Occipital lobe (tissue), 1 donor: ENCODE measurements at regions not wholly inside any gene's neighbourhood (a gene's known extent, or its start where the extent isn't known, plus 50 kb on each side); places are given as distances from the start of the nearest gene placed in this dataset.
"Not testable (repeated sequence)": the region's sequence is repeated elsewhere in the genome, so short reads cannot be mapped to it uniquely, and the experiment has no call there.

Experiments used
- DNase-seq: peaks from one replicate; lab custom pipeline; 2025; lab: John Stamatoyannopoulos, UW

DNA sequence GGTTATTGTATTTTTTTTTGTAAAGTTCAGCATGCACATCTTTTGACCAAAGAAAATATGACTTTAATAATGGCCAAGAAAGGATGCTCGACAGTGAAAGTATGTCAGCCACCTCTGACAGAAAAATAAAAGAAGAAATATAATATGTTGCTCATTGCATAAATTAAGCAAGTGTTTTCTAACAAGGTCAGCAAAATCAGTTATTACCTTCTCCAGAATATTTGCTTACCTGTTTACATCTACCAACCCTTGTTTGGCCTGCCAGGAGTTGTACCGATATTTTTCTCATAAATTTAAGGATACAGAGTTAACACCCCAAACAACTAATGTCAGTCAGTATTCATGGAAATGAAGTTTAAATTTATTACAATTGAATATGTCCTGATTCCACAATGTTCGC lies 685.4 kb downstream of the PLA2G4A start:
- no peak for DNase-seq

DNA sequence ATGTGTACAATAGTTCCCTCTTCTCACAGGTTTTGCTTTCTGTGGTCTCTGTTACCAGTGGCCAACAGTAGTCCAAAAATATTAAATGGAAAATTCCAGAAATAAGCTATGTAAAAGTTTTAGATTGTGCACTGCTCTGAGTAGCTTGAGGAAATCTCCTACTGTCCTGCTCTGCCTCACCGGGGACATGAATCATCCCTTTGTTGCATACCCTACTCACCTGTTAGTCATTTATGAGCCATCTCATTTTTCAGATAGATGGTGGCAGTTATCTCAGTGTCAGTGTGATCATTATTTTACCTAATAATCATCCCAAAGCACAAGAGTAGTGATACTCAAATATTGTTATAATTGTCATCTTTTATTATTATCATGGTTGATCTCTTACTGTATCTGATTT lies 688.1 kb downstream of the PLA2G4A start:
- DNase-seq = no peak

DNA sequence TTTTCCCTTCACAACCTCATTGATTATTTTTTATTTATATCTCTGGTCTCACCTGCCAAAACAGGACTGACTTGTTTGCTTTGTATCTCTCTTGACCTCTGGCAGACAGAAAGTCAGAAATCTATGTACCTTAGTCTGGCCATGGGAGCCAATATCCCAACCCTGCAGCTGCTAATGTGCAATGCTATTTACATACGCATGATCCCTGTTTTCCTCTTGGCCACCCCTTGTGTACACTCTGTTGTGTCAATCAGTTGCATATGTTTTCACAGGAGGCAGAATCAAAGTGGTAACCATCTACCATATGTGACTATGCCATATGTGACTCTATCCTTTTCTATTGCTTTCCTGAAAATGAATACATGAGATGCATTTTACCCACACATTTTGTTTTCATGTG lies 688.8 kb downstream of the PLA2G4A start:
- DNase-seq = no peak

DNA sequence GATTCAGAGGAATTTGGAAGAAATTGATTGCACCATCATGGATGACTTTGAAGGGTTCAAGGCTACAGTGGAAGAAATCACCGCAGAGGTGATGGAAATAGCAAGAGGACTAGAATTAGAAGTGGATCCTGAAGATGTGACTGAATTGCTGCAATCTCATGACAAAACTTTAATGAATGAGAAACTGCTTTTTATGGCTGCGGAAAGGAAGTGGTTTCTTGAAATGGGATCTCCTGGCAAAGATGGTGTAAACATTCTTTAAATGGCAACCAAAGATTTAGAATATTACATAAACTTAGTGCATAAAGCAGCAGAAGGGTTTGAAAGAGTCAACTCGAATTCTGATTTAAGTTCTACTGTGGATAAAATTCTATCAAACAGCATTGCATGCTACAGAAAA lies 698.6 kb downstream of the PLA2G4A start:
- DNase-seq = no peak

DNA sequence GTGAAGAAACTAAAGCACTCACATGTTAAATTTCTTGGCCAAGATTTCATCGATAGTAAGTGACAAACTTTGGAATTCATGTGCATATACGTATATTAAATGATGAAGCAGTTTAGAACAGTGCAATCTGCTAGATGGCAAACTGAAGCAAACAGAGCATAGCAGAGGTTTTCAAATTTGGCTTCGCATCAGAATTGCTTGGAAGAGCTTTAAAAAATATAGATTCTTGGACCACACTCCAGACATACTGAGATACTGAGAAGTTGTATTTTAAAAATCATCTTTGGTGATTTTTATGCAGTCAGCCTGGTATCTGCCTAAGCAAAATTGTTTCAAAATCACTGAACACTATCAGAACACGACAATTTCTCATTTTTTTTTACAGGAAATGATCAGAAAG lies 709.2 kb downstream of the PLA2G4A start:
- DNase-seq = no peak

DNA sequence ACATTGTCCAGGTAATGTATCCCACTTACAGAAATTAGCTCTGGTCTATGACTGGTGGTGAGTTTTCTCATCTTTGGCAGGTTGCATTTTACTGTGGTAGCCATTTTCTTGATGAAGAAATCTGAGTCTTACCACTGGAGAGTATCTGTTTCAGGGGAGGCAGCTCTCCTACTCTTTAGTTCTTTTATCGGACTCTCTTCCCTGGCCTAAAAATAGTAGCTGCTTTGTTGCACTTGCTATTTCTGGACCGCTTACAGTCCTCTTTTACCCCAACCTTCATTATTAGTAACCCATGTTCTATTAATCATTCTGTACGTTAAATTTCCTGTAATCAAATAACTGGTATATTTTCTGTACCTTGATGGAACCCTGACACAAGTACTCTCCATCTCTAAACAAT lies 720.8 kb downstream of the PLA2G4A start:
- no peak for DNase-seq

DNA sequence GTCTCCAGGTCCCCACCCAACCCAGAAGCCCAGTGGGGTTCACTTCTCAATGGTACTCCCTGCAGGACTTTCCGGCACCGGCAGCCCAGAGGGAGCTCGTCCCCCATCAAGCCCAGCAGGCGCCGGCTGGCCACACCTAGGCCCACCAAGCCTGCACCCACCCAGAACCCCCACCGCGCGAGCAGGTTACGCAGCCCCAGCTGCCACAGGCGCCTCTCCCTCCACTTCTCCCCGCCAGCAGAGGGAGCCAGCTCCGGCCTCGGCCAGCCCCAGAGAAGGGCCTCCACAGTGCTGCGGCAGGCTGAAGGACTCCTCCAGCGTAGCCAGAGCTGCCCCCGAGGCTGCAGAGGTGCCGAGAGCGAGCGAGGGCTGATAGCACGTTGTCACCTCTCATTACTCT lies 722.3 kb downstream of the PLA2G4A start:
- no peak for DNase-seq

DNA sequence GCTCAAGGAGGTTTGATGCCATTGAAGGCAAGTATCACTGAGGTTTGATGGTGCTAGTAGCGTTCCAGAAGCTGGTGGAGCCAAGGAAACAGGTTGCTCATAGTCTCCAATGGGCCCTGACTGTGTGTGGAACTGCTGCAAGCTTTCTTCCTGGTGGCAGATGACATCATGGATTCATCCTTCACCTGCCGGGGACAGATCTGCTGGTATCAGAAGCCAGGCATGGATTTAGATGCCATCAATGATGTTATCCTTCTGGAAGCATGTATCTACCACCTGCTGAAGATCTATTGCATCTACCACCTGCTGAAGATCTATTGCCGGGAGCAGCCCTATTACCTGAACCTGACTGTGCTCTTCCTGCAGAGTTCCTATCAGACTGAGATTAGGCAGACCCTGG lies 734.4 kb downstream of the PLA2G4A start:
- no peak for DNase-seq

DNA sequence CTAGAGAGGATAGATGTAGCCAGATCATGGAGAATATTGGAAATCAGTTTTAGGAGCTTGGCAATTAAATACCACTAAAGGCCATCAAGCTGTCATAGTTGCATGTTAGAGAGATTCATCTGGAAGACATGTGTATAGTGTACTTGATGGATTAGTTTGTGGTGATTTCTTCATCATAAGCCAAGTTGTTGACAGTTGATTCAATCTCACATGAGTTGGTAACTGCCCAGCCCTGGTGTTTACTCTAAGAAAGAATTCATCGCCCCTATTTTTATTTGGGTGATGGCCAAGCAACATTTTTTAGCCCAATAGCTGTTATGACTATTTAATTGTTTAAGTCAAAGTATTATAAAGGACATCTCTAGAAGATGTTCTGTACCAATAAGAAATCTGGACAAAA lies 737.6 kb downstream of the PLA2G4A start:
- no peak for DNase-seq

DNA sequence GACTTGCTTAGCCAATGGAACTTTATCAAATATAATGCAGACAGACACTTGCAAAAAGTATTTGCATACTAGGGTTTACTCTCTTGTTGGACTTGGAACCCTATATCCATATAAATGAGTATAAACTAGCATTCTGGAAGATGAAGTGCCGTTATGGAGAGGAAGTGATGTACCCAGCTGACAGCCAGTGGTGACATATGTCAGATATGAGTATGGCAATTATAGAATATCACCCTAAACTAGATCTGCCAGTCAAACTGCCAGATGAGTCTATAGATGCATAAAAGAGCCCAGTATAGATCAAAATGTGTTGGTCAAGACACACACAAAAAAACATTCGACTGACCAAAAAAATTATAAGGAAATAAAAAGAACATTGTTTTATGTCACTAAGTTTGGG lies 739.3 kb downstream of the PLA2G4A start:
- DNase-seq = no peak

DNA sequence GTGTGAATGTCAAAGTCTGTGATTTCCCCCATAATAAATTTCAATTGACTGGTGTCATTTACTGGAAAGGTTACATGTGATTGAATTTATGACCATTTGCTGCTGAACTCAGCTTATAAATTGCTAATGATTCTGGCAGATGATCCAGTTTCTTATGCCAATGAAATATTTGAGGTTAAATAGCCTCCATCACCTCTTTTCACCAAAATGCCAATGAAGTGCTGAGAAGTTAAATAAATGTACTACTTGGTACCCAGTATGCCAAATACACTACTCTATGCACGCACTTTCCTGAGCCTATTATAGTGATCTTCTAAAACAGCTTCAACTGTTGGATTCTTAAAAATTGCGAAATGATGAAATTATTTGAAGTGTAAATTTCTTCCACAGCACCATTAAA lies 741.4 kb downstream of the PLA2G4A start:
- no peak for DNase-seq

DNA sequence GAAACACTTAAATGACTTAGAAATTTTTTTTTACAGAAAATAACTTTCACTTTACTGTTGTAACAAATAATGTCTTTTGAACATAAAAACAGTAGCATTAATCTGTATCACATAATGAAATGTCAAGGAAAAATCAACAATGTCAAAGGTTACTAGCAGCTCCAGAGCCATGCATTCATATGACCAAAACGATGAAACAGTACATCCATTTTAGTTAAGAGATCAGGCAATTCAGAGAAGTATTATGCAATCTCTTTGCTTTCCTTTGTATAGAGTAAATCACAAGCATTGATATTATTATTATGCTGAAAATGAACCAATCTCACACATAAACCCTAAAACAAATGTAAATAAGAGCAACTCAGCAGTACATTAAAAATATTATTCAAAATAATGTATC lies 748.9 kb downstream of the PLA2G4A start:
- no peak for DNase-seq

DNA sequence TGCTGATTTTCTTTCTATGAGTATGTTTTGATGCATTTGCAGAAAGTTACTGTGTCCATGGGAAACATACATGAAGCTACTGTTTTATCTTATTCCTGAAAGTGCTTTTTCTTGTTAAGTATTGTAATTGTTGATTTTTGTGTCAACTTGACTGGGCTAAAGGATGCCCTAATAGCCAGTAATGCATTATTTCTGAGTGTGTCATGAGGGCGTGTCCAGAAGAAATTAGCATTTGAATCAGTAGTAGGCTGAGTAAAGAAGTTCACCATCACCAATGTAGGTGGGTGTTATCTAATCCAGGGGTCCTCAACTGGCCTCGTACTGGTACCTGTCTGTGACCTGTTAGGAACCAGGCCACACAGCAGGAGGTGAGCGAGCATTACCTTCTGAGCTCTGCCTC lies 760.2 kb downstream of the PLA2G4A start:
- no peak for DNase-seq

DNA sequence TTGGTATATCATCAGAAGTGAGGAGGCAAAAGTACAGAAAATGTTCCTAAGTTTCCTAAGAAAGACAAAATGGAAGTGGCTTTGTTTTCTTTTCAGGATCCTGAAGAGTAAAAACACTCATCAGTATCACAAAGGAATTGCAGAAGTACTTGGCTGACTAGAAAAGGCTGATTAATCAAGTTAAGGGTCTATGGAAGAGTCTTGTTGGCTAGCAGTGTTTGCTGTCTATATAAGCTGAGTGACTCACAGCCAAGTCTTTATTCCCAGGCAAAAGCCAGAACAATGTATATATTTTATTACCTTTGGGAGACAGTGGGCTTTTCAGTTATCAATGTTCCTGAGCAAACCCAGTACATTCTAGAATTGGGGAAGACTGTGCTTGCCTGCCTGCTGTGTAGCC lies 777.0 kb downstream of the PLA2G4A start:
- DNase-seq = no peak

DNA sequence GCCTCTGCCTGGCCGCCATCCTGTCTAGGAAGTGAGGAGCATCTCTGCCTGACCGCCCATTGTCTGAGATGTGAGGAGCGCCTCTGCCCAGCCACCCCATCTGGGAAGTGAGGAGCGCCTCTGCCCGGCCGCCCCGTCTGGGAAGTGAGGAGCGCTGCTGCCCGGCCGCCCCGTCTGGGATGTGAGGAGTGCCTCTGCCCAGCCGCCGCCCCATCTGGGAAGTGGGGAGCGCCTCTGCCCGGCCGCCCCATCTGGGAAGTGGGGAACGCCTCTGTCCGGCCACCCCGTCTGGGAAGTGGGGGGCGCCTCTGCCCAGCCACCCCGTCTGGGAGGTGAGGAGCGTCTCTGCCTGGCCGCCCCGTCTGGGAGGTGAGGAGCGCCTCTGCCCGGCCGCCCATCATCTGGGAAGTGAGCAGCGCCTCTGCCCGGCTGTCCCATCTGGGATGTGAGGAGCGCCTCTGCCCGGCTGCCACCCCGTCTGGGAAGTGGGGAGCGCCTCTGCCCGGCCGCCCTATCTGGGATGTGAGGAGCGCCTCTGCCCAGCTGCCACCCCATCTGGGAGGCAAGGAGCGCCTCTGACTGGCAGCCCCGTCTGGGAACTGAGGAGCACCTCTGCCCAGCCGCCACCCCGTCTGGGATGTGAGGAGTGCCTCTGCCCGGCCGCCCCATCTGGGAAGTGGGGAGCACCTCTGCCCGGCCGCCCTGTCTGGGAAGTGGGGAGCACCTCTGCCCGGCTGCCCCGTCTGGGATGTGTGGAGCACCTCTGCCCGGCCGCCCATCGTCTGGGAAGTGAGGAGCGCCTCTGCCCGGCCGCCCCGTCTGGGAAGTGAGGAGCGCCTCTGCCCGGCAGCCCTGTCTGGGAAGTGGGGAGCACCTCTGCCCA lies 787.3 kb downstream of the PLA2G4A start:
- DNase-seq = not testable (repeated sequence)

DNA sequence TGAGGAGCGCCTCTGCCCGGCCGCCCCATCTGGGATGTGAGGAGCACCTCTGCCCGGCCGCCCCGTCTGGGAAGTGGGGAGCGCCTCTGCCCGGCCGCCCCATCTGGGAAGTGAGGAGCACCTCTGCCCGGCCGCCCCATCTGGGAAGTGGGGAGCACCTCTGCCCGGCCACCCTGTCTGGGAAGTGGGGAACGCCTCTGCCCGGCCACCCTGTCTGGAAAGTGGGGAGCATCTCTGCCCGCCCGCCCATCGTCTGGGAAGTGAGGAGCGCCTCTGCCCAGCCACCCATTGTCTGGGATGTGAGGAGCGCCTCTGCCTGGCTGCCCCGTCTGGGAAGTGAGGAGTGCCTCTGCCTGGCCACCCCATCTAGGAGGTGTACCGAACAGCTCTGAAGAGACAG lies 788.1 kb downstream of the PLA2G4A start:
- not testable (repeated sequence) for DNase-seq

DNA sequence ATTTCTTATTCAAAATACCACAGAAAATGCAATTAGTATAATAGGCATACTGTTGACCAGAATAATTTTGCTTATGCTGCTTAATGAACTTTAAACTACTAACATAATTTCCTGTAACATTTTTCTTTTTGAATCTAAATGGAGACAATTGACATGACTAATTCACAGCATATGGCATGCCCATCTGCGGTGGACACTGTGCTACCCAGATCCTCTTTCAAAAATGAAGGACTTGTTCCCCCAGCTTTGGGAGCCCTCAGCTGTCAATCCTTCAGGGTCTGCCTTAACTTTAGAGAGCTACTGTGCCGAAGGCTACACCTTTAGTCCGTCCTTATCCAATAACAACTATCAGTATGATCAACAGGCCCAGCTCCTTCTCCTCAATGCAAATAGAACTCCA lies 789.0 kb downstream of the PLA2G4A start:
- no peak for DNase-seq

DNA sequence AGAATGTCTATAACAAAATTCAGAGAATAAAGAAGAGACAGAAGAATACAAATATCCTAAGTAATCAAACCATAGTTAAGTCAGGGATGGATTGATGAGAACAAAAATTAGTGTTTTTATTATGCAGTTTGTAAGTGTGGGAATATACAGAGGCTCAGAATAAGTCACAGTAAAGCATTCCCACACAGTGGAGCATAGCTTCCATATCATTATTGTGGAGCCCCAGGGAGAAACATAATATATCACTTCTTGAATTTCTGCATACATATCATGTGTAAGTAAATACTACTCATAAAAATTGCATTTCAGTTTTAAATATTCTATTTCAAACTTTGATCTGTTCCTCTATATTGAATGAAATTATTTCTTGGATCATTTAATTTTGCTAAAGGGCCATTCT lies 790.4 kb downstream of the PLA2G4A start:
- no peak for DNase-seq

DNA sequence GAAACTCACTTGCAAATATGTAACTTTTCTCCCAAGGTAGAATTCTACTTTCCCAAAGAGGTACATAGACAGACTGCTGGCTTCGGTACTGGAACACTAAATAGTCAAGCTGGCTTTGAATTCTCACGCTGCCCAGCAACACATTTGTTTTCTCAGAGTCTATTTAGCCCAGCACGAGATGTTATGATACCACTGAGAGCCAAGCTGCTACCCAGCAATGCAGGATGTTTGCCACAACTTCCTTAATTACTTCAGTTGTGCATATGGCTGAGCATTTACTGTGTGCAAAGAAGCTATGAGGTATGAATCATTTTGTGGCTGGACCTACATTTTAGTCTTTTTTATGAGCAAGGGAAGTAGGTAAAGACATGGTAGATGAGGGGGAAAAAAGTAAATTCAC lies 793.2 kb downstream of the PLA2G4A start:
- no peak for DNase-seq

DNA sequence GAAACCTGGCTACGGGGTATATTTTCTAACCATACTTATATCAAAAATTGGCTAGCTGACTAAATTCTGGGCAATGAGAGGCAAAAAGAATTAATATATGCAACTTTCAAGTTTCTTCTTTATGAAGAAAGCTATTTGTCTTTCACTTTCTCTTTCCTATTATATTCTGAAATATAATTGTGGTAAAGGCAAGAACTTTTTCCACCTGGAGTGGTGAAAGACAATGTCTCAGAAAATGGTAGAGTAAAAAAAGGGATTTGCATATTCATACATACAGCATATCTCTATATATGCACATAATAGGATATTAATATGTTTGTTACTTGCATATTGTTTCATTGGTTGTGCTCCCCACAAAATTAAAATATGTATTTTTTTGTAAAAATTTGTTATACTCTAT lies 793.8 kb downstream of the PLA2G4A start:
- DNase-seq = no peak

DNA sequence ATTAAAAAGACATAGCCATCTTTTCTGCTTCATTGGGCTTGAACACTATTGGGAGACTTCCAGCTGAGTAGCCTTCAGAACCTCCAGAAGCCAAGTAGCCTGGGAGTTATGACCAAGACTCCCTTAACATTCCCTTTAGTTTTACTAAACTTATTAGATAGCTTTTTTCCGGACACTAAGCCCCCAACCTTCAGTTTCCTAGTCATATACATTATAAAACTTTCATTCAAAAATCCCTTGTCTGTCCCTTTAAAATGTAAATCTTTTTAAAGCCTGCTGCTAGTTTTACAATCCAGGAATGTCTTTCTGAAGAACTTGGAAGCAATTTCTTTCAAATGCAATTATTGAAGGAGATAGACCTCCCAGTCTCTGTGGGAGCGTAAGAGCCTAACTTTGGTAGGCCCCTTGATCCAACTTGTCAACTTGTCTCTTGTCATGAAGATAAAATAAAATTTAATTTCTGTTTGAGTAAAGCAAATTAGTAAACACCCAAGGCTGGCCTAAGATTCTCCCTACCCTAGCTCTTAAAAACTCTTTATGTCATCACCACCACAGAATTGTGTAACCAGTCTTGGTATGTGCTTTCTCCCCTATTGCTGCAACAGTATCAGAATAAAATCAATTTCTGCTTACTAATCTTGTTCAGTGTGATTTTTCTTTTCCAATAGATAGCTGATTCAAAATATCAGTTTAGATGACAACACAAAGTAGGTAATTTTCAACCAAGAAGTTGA lies 796.2 kb downstream of the PLA2G4A start:
- no peak for DNase-seq

DNA sequence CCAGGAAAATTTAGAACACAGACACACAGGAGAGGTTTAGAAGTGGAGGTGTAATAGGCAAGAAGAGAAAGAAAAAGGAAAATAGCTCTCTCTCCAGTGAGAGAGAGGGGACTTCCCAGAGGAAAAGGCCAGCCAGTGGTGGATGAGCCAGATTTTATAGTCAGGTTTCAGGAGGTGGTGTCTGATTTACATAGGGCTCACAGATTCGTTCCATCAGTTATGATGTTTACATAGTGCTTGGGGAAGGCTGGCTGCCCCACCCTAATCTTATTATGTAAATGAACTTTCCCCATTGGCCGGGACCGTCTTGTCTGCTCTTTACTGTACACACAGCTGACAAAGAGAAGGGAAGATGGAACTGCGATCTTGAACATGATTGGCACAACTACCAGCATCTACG lies 797.3 kb downstream of the PLA2G4A start:
- DNase-seq = no peak

DNA sequence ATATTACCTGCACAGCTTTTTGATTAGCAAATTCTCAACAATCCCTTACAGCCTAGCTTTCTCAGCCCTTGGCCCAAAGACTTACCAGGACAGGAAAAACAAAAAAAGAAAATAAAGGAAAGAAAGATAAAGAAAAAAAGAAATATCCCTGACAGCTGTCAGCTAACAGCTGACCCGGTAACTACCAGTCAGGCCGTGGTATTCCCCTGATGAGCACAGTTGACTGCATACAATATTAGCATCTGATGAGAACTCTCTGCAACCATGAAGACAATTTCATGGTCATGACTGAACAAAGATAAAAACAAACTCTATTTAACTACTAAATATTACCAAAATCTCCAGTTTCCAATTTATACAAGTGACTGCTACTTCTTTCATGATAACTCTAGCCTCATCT lies 798.8 kb downstream of the PLA2G4A start:
- DNase-seq = no peak
